GM08714 (cell line): ENCODE measurements at regions not wholly inside any gene's neighbourhood (a gene's known extent, or its start where the extent isn't known, plus 50 kb on each side); places are given as distances from the start of the nearest gene placed in this dataset.

Experiments
- H3K4me3 ChIP-seq: fragments of 200-500 bp; sonication (Bioruptor generic); 2 replicates; pipeline ENCODE4 v1.5.1; 2014; ENCODE audit warnings: mild to moderate bottlenecking, low read length, inconsistent platforms
- ZNF274 ChIP-seq: IDR thresholded peaks from 2 replicates; pipeline ENCODE4 v1.6.1; 2012; ENCODE audit warnings: mild to moderate bottlenecking, low read depth, low read length

GRCh38 chr2:60092781-60093180 is 460.7 kb downstream of the BCL11A start:
- no peak for TF ChIP-seq ZNF274
- no peak overlapping the region for H3K4me3 ChIP-seq

- no peak for TF ChIP-seq ZNF274
- H3K4me3 ChIP-seq, result no peak overlapping the region
These were observed 461.6 kb downstream of the BCL11A start for GRCh38 chr2:60091894-60092293.

- TF ChIP-seq ZNF274, result no peak
- H3K4me3 ChIP-seq, result no peak overlapping the region
These were observed 462.2 kb downstream of the BCL11A start for GRCh38 chr2:60091266-60091665.

- H3K4me3 ChIP-seq, result no peak overlapping the region
- no peak for TF ChIP-seq ZNF274
These were observed 473.9 kb downstream of the BCL11A start for GRCh38 chr2:60079562-60079961.

GRCh38 chr2:60075048-60075447 is 478.4 kb downstream of the BCL11A start:
- no peak for TF ChIP-seq ZNF274

GRCh38 chr2:60073201-60073600 is 480.3 kb downstream of the BCL11A start:
- no peak overlapping the region for H3K4me3 ChIP-seq
- TF ChIP-seq ZNF274, result no peak

More at GRCh38 chr2:60075048-60075447, 478.4 kb downstream of the BCL11A start:
- no peak overlapping the region for H3K4me3 ChIP-seq

- no peak for TF ChIP-seq ZNF274
- H3K4me3 ChIP-seq, result no peak overlapping the region
These were observed 480.8 kb downstream of the BCL11A start for GRCh38 chr2:60072609-60073008.

GRCh38 chr2:60071490-60071831 is 482.0 kb downstream of the BCL11A start:
- no peak for TF ChIP-seq ZNF274
- no peak overlapping the region for H3K4me3 ChIP-seq

- no peak for TF ChIP-seq ZNF274
- H3K4me3 ChIP-seq, result no peak overlapping the region
These were observed 482.5 kb downstream of the BCL11A start for GRCh38 chr2:60070736-60071489.

GRCh38 chr2:60070196-60070595 is 483.3 kb downstream of the BCL11A start:
- H3K4me3 ChIP-seq, result no peak overlapping the region
- TF ChIP-seq ZNF274, result no peak

- no peak for TF ChIP-seq ZNF274
These were observed 484.7 kb downstream of the BCL11A start for GRCh38 chr2:60068755-60069154.

GRCh38 chr2:60067006-60067405 is 486.4 kb downstream of the BCL11A start:
- no peak for TF ChIP-seq ZNF274
- H3K4me3 ChIP-seq, result no peak overlapping the region

More at GRCh38 chr2:60068755-60069154, 484.7 kb downstream of the BCL11A start:
- no peak overlapping the region for H3K4me3 ChIP-seq

- H3K4me3 ChIP-seq, result no peak overlapping the region
- TF ChIP-seq ZNF274, result no peak
These were observed 487.2 kb downstream of the BCL11A start for GRCh38 chr2:60066096-60066839.

GRCh38 chr2:60064687-60065389 is 488.6 kb downstream of the BCL11A start:
- no peak overlapping the region for H3K4me3 ChIP-seq
- TF ChIP-seq ZNF274, result no peak

- no peak overlapping the region for H3K4me3 ChIP-seq
- no peak for TF ChIP-seq ZNF274
These were observed 494.7 kb downstream of the BCL11A start for GRCh38 chr2:60058781-60059180.
